ENCODE measurements at regions not wholly inside any gene's neighbourhood (a gene's known extent, or its start where the extent isn't known, plus 50 kb on each side); places are given as distances from the start of the nearest gene placed in this dataset.

DNA sequence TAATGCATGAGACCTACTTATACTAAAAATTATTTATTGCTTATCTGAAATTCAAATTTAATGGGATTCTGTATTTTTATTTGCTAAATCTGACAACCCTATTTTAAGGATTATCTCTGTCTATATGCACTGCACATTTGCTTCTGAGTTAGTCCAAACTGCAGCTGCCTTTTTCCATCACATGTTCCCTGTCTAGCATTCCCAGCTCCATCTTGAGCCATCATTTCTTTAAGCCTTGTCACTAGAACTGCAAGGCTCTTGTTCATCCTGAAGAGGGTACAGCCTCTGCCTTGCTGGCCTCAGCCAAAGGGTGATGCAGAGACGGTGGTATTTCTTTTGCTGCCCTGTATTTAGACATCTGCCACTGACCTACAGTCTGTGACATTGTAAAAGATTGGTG is 125.8 kb upstream of the STT3B start:
- TF ChIP-seq, protein P1, sequence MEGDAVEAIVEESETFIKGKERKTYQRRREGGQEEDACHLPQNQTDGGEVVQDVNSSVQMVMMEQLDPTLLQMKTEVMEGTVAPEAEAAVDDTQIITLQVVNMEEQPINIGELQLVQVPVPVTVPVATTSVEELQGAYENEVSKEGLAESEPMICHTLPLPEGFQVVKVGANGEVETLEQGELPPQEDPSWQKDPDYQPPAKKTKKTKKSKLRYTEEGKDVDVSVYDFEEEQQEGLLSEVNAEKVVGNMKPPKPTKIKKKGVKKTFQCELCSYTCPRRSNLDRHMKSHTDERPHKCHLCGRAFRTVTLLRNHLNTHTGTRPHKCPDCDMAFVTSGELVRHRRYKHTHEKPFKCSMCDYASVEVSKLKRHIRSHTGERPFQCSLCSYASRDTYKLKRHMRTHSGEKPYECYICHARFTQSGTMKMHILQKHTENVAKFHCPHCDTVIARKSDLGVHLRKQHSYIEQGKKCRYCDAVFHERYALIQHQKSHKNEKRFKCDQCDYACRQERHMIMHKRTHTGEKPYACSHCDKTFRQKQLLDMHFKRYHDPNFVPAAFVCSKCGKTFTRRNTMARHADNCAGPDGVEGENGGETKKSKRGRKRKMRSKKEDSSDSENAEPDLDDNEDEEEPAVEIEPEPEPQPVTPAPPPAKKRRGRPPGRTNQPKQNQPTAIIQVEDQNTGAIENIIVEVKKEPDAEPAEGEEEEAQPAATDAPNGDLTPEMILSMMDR (conservative IDR thresholded peaks at IDR 0.05) = no peak
- TF ChIP-seq EZH2 (IDR thresholded peaks at IDR 0.05; ENCODE audit: low read depth) = no peak
